HUDEP-2 (cell line): ENCODE measurements at regions not wholly inside any gene's neighbourhood (a gene's known extent, or its start where the extent isn't known, plus 50 kb on each side); places are given as distances from the start of the nearest gene placed in this dataset.
"Not testable (repeated sequence)": the region's sequence is repeated elsewhere in the genome, so short reads cannot be mapped to it uniquely, and the experiment has no call there.

Experiments used
- DNase-seq, 76 experiments: peaks; one replicate each; lab custom pipeline; 2025; ENCODE audit not compliant: unreplicated experiment in 76 of 76; lab: John Stamatoyannopoulos, UW

DNA sequence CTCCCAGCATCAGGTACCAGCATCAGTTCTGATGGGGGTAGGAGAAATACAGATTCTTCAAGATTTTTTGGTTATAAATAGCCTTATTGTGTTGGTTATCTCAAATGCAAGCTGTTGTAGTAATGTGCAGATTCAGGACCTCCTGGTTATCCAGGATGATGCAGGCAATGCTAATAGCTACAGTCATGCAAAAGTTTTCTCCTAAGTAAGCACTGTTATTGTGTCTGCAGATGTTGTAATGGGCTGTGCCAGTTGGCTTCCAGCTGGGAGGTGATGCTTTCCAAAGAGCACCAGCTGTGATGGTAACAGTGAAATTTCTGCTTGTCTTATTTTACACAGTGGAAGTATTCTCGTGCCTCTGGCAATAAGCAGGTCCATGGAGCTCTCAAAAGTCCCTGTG, 719.2 kb upstream of the CTNND2 start:
- DNase-seq = no peak

DNA sequence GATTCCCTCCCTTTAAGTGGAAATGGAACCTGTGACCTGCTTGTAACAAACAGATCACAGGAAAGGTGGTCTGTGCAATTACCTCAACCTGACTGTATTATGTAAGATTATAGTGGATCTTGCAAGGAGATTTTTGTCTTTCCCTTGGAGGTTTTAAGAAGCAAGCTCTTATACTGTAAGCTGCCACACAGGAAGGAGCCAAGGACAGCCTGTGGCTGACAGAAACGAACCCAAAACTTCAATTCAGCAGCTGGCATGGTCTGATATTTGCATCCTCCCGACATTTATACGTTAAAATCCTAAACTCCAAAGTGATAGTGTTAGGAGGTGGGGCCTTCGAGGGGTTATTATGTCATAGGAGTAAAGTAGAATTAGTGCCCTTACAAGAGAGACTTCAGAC, 711.8 kb upstream of the CTNND2 start:
- DNase-seq = no peak

DNA sequence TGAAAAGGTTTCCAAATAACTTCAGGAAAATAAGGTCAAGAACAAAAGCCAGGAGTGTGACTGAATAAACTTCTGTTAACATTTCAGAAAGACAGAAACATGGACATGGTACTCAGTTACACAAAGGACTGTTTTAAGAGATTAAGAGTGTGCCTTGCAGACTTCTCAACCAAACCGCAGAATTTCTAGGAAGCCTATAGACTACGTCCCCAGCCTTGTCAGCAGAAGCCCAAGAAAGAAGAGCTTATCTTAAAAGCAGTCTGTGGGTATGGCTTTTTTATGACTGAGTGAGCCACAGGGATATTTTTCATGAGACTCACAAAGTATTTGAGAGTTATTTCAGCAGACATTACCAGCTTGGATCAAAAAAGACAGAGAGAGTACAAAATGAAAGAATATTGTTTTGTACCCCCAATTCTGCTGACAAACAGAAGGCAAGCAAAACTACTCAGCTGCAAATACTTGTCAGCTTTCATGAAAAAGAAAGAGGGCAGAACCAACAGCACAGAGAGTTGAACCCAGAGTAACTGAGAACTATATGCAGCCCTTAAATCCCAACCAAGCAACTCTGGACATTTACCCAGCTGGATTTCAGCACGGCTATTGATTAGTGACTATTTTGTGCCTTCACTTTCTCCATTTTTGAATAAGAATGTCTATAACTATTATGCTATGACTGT, 711.0 kb upstream of the CTNND2 start:
- DNase-seq = peak in 4 of 76 experiments; percentile 35 to 65 (median 58)

DNA sequence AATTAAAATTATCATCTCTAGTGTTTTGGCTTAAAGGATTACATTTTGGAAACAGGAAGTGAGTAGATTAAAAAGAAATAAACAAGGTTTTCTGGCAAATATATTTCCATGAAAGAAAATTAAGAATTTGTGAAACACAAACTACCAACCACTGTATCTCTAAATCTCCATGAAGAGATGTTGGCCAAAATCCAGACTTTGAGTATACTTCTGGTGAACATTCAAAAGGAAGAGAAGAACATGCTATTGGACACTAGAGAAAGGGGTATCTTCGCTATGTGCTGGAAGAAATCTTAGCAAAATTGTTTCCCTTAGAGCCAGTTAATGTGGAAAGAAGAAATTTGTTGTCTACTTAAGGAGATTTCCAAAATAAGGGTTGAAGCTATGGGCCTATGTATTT, 710.4 kb upstream of the CTNND2 start:
- DNase-seq = peak in 2 of 76 experiments; percentile 0 to 10

DNA sequence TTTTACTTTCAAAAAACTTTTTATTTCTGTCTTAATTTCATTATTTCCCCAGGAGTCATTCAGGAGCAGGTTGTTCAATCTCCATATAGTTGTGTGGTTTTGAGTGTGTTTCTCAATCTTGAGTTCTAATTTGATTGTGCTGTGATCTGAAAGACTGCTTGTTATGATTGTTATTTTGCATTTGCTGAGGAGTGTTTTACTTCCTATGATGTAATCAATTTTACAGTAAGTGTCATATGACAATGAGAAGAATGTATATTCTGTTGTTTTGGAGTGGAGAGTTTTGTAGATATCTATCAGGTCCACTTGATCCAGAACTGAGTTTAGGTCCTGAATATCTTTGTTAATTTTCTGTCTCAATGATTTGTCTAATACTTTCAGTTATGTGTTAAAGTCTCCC, 706.9 kb upstream of the CTNND2 start:
- DNase-seq = no peak

DNA sequence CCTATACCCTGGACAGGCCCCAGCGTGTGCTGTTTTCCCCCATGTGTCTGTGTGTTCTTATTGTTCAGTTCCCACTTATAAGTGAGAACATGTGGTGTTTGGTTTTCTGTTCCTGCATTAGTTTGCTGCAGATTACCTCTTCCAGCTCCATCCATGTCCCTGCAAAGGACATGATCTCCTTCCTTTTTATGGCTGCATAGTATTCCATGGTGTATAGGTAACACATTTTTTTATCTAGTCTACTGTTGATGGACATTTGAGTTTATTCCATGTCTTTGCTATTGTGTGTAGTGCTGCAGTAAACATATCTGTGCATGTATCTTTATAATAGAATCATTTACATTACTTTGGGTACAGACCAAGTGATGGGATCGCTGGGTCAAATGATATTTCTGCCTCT, 703.6 kb upstream of the CTNND2 start:
- DNase-seq = not testable (repeated sequence)

DNA sequence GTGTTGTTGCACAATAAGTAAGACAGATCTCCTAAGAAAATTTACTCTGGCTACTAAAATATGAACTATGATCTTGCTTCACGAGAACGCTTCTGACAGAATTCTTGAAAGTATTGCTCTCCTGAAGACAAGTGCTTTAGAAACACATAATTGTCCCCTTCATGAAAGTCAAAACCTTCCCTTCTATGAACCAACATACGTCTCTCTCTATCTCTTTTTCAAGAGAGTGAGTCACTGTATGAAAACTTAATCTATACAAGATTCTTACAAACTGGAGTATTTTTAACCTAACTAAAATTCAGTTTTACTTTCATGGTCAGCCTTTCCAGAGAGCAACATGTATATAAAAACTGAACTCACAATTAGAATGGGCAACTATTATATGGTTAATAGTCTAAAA, 688.0 kb upstream of the CTNND2 start:
- no peak for DNase-seq

DNA sequence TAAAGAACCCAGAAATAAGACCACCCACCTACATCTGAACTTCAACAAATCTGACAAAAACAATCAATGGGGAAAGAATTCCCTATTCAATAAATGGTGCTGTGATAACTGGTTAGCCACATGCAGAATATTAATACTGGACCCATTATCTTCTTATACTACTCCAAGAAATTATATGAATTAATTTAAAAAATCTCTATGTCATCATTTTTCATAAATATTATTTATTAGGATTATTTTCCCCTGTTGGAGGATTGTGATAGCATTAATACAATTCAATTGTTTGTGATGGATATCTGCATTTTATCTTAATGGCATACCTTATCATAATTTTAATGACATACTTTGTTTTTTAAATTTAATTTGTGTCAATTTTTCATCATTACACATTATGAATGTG, 682.2 kb upstream of the CTNND2 start:
- no peak for DNase-seq

DNA sequence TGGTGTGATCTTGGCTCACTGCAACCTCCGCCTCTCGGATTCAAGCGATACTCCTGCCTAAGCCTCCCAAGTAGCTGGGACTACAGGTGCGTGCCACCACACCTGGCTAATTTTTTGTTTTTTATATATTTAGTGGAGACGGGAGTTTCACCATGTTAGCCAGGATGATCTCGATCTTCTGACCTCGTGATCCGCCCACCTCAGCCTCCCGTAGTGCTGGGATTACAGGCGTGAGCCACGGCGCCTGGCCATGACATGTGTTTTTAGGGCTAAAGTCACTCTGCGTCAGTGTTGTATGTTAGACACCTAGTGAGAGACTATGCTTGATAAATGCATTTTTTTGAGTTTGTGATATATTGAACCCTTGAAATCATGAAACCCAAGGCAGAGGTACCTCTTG, 674.6 kb upstream of the CTNND2 start:
- DNase-seq = not testable (repeated sequence)

DNA sequence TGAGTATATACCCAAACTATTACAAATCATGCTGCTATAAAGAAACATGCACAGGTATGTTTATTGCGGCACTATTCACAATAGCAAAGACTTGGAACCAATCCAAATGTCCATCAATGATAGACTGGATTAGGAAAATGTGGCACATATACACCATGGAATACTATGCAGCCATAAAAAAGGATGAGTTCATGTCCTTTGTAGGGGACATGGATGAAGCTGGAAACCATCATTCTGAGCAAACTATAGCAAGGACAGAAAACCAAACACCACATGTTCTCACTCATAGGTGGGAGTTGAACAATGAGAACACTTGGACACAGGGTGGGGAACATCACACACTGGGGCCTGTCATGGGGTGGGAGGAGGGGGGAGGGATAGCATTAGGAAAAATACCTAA, 672.7 kb upstream of the CTNND2 start:
- not testable (repeated sequence) for DNase-seq

DNA sequence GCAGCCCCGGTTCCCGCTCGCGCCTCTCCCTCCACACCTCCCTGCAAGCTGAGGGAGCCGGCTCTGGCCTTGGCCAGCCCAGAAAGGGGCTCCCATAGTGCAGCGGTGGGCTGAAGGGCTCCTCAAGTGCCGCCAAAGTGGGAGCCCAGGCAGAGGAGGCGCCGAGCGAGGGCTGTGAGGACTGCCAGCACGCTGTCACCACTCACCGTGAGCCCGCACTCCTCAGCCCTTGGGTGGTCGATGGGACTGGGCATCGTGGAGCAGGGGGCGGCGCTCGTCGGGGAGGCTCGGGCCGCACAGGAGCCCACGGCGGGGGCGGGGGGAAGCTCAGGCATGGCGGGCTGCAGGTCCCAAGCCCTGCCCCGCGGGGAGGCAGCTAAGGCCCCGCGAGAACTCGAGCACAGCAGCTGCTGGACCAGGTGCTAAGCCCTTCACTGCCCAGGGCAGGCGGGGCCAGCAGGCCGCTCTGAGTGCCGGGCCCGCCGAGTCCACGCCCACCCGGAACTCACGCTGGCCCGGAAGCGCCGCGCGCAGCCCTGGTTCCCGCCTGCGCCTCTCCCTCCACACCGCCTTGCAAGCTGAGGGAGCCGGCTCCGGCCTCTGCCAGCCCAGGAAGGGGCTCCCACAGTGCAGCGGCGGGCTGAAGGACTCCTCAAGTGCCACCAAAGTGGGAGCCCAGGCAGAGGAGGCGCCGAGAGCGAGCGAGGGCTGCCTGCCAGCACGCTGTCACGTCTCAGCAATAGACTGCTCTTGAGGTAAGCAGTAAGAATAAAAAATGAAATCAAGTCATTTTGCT, 670.2 kb upstream of the CTNND2 start:
- DNase-seq = not testable (repeated sequence)

DNA sequence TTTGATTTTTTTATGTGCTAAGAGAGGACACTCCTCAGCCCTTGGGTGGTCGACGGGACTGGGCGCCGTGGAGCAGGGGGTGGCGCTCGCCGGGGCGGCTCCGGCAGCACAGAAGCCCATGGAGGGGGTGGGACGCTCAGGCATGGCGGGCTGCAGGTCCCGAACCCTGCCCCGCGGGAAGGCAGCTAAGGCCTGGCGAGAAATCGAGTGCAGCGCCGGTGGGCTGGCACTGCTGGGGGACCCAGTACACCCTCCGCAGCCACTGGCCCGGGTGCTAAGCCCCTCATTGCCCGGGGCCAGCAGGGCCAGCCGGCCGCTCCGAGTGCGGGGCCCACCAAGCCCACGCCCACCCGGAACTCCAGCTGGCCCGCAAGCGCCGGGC, 669.7 kb upstream of the CTNND2 start:
- not testable (repeated sequence) for DNase-seq

DNA sequence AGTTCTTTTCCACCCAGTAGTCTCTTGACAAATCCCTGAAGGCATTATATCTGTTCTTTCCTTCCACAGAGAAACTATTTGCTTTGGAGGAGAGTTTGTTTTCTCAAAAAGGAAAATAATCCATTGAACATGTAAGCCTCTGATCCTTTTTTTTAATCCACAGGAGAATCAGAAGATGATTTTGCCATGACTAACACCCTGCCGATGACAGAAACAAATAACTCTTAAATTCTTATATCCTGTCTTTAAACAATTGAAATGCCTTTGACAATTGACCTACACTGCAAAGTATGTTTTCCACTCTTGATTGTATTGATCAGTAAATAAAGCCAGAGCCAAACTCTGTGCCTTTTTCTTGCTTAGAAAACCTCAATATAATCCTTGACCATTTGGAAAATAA, 666.4 kb upstream of the CTNND2 start:
- no peak for DNase-seq

DNA sequence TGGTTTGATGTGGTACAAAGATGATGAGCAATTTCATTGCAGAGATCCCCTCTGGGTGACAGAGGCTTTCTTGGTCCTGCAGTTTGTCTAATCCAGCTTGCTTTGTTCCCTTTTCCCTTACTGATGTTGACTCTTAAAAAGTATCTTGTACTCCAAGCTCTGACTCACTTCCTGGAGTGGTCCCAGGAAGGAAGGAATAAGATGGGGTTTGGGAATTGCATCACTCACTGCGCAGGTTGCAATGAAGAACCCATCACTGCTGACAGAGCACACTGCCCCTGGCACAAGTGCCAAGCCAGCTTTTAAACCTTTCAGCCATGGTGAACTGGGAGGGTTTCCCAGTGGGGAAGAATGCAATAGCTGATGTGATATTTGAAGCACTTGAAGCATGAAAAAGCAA, 662.2 kb upstream of the CTNND2 start:
- DNase-seq = no peak

DNA sequence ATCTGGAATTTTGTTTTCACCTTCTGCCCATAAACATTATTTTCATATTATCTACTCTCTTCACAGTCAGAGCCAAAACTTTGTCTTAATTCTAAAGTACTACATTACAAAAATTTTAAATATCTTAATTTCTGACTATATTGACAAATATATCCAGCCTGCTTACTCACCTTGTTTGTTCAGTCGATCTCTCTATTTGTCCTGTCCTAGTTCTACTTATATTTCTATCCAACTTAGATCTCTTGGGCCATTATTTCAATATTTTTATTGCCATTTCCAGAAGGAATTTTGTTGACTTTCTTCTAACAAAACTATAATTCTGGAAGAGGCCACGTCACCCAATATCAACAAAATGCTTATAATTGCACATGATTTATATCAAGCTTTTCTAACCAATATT, 652.8 kb upstream of the CTNND2 start:
- no peak for DNase-seq

DNA sequence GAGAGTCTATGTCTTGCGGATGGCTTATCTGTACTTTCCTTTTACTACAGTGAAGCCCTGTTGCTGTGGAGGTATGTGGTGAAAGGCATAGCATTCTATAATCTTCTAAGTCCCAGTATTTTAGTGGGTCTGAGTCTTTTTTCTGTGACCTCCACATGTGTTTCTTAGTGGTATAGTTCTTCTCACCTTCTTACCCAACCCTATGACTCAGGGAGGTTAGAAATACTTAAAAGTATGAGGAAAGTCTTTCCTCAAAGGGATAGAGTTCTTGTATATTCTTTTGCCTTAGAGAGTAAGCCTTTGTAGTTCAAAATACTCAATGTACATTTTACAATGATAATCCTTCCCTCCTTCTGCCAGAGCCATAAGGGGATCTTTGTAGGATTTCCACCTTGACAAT, 621.9 kb upstream of the CTNND2 start:
- DNase-seq = no peak

DNA sequence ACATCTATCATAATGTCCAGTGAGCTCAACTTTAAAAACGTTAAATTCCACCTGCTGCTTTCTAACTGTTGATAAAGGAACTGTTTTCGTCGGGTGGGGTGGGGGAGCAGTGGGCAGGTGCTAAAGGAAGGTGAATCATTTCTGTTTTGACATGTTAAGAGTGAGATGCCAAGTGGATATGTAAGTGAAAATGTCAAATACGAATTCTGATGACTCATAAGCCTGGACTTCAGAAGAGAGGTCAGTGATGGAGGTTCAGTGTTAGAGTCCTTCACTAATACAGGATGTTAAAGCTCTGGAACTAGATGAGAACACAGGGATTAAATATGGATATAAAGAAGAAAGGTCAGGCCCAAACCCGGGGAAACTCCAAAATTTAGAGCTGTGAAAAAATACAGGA, 617.9 kb upstream of the CTNND2 start:
- DNase-seq = no peak

DNA sequence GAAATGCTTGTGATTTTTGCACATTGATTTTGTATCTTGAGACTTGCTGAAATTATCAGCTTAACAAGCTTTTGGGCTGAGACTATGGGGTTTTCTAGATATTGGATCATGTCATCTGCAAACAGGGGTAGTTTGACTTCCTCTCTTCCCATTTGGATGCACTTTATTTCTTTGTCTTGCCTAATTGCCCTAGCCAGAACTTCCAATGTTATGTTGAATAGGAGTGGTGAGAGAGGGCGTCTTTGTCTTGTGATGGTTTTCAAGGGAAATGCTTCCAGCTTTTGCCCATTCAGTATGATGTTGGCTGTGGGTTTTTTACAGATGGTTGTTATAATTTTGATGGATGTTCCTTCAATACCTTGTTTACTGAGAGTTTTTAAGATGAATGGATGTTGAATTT, 600.7 kb upstream of the CTNND2 start:
- not testable (repeated sequence) for DNase-seq

DNA sequence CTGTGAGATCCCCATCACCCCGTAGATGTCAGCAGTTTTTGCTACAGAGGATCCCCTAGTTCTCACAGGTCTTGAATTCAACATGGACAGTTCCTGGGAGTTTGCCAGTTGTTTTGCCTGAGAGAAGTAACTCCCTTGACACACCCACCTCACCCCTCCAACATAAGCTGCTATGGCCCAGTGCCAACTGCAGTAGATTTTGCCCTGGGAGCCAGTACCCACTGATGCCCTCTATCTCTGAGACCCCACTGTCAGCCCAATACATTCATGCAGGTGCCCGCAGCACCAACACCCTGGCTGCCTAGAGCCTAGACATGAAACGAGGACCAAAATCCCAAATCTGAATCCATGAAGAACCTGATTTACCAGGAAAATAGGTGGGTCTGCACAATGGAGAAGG, 583.9 kb upstream of the CTNND2 start:
- no peak for DNase-seq

DNA sequence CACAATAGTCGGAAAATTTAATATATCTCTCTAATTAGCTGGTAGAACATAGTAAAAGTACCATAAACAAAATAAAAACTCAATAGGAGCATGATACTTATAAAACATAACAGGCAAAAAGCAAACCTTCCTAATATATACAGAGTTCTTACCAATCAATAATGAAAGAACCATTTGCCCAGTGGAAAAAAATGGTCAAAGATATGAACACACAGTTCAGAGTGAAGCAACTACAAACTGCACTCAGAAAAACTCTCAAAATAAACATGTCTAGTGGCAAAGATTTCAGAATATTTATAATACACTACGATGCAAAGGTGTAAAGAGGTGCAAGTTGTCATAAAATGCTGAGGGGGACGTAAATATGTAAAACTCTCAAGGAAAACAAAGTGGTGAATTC, 576.2 kb upstream of the CTNND2 start:
- DNase-seq = no peak

DNA sequence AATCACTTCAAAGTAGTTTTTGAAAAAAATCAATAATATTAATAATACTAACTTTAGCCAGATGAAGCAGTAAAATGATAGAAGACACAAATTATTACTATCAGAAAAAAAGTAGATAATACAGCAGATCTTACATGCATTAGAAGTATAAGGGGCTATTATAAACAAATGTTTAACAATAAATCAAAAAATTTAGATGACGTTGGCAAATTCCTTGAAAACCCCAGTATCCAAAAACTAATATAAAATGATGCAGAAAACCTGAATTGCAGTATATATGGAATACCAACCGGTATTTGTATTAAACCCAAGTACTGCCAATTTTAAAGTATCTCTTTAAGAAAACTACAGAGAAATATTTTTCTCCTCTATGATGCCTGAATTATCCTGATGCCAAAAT, 573.3 kb upstream of the CTNND2 start:
- DNase-seq = no peak

DNA sequence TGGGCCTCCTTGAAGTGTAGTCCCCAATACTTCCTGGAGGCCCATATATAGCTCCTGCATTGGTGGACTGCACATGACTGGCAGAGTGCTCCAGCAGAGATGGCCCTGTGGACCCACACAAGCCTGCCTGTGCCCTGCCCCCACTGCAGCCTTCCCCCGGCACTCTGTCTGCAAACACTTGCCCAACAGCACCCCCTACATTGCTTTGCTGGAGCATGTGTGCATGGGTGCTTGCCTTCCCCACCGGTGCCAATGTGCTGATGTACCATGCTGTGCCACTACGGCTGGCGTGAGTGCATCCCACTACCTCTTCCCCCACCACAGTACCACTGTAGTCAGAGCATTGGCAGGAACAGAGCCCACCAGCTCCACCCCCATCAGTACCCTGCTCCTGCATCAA, 563.6 kb upstream of the CTNND2 start:
- DNase-seq = no peak
